Trophoblast cell (in vitro differentiated cells and primary cell): ENCODE measurements at regions not wholly inside any gene's neighbourhood (a gene's known extent, or its start where the extent isn't known, plus 50 kb on each side); places are given as distances from the start of the nearest gene placed in this dataset.

Source experiments
- DNase-seq, 2 donors: peaks; one replicate each; pipeline ENCODE4 v3.0.0-alpha.2; 2016
- H2AFZ ChIP-seq: 2 replicates; pipeline ENCODE4 v1.6.1; 2013; ENCODE audit warnings: low read length, moderate library complexity, mild to moderate bottlenecking; ENCODE audit not compliant: insufficient read depth, poor library complexity
- H2AK5ac ChIP-seq: 2 replicates; pipeline ENCODE4 v1.6.1; 2013; ENCODE audit warnings: mild to moderate bottlenecking, low read length
- H2BK120ac ChIP-seq: 2 replicates; pipeline ENCODE4 v1.6.1; 2013; ENCODE audit warnings: low read length, mild to moderate bottlenecking, moderate library complexity; ENCODE audit not compliant: insufficient read depth, poor library complexity
- H2BK12ac ChIP-seq: 2 replicates; pipeline ENCODE4 v1.6.1; 2013; ENCODE audit warnings: mild to moderate bottlenecking, low read length, moderate library complexity
- H2BK5ac ChIP-seq: 2 replicates; pipeline ENCODE4 v1.6.1; 2013; ENCODE audit warnings: low read length, low read depth, moderate library complexity, mild to moderate bottlenecking; ENCODE audit not compliant: poor library complexity
- H3K14ac ChIP-seq: 2 replicates; pipeline ENCODE4 v1.6.1; 2013; ENCODE audit warnings: mild to moderate bottlenecking, low read length
- H3K18ac ChIP-seq: 2 replicates; pipeline ENCODE4 v1.6.1; 2013; ENCODE audit warnings: mild to moderate bottlenecking, low read length
- H3K23ac ChIP-seq: 2 replicates; pipeline ENCODE4 v1.6.1; 2013; ENCODE audit warnings: low read length
- H3K27ac ChIP-seq: 2 replicates; pipeline ENCODE4 v1.5.1; 2013; ENCODE audit warnings: low read depth, mild to moderate bottlenecking, inconsistent platforms, low read length, moderate library complexity
- H3K27me3 ChIP-seq: 2 replicates; pipeline ENCODE4 v1.6.1; 2013; ENCODE audit warnings: inconsistent platforms, mild to moderate bottlenecking, low read length, moderate library complexity; ENCODE audit not compliant: insufficient read depth
- H3K36me3 ChIP-seq, 2 experiments: 1 replicate in 1 of 2; 2 replicates in 1 of 2; pipeline ENCODE4 v1.6.1; 2013; ENCODE audit warnings: low read length in 2 of 2, mild to moderate bottlenecking in 2 of 2, moderate library complexity in 1 of 2; ENCODE audit not compliant: insufficient read depth in 2 of 2, control insufficient read depth in 1 of 2
- H3K4ac ChIP-seq: 2 replicates; pipeline ENCODE4 v1.6.1; 2013; ENCODE audit warnings: low read depth, mild to moderate bottlenecking, low read length, moderate library complexity
- H3K4me1 ChIP-seq, 2 experiments: 1 replicate in 1 of 2; 2 replicates in 1 of 2; pipeline ENCODE4 v1.6.1; 2013; ENCODE audit warnings: low read length in 2 of 2, mild to moderate bottlenecking in 2 of 2, moderate library complexity in 1 of 2; ENCODE audit not compliant: insufficient read depth in 2 of 2, control insufficient read depth in 1 of 2
- H3K4me2 ChIP-seq: 2 replicates; pipeline ENCODE4 v1.6.1; 2013; ENCODE audit warnings: inconsistent platforms, mild to moderate bottlenecking, low read length, moderate library complexity
- H3K4me3 ChIP-seq: 2 replicates; pipeline ENCODE4 v1.5.1; 2013; ENCODE audit warnings: mild to moderate bottlenecking, low read depth, low read length, inconsistent platforms
- H3K79me1 ChIP-seq: one replicate; pipeline ENCODE4 v1.6.1; 2013; ENCODE audit warnings: low read length
- H3K79me2 ChIP-seq: 2 replicates; pipeline ENCODE4 v1.6.1; 2013; ENCODE audit warnings: low read length, mild to moderate bottlenecking; ENCODE audit not compliant: control insufficient read depth, insufficient read depth, poor library complexity
- H3K9ac ChIP-seq: 2 replicates; pipeline ENCODE4 v1.6.1; 2013; ENCODE audit warnings: mild to moderate bottlenecking, low read length
- H3K9me3 ChIP-seq: 2 replicates; pipeline ENCODE4 v1.6.1; 2013; ENCODE audit warnings: low read depth, mild to moderate bottlenecking, control low read depth, inconsistent platforms, low read length; ENCODE audit not compliant: insufficient read depth
- H4K12ac ChIP-seq: 2 replicates; pipeline ENCODE4 v1.6.1; 2013; ENCODE audit warnings: low read depth, mild to moderate bottlenecking, low read length, moderate library complexity
- H4K8ac ChIP-seq: 2 replicates; pipeline ENCODE4 v1.6.1; 2013; ENCODE audit warnings: low read depth, mild to moderate bottlenecking, low read length, moderate library complexity
- H4K91ac ChIP-seq: one replicate; pipeline ENCODE4 v1.6.1; 2013; ENCODE audit warnings: low read depth, mild to moderate bottlenecking, low read length, moderate library complexity
- WGBS: extraction: QIAGEN DNeasy Blood & Tissue Kit; methylation state at CpG from one replicate; pipeline ENCODE4 v1.1.7; 2013; ENCODE audit warnings: missing lambda C conversion rate; ENCODE audit not compliant: insufficient read length, insufficient coverage; ENCODE audit errors: extremely low coverage; 5-methylcytosine and 5-hydroxymethylcytosine counted together

- Histone ChIP-seq H3K4me2 (no peak overlapping the region), H3K27me3 (no peaks in the 10 kb centered on the region), H3K27ac (no peak overlapping the region), H3K9ac (no peak overlapping the region), H3K36me3 (no peaks in the 10 kb centered on the region), H3K9me3 (no peaks in the 10 kb centered on the region), H4K91ac (no peak overlapping the region), H3K4ac (no peak overlapping the region), H3K23ac (no peak overlapping the region), H3K4me1 (no peaks in the 10 kb centered on the region), H3K4me3 (no peak overlapping the region), H3K18ac (no peak overlapping the region), H2BK120ac (no peak overlapping the region), H2AK5ac (no peak overlapping the region), H2BK5ac (no peak overlapping the region), H3K79me2 (no peaks in the 10 kb centered on the region), H4K12ac (no peak overlapping the region), H2AFZ (no peak overlapping the region), H4K8ac (no peak overlapping the region), H3K79me1 (no peaks in the 10 kb centered on the region), H2BK12ac (no peak overlapping the region), H3K14ac (no peak overlapping the region)
- no CpG with 5 or more reads among the region's 2 CpGs for WGBS
- no peak for DNase-seq
These were observed 566.5 kb upstream of the IRAK1BP1 start for GRCh38 chr6:78300885-78301284.

GRCh38 chr6:78302411-78302810, 564.9 kb upstream of the IRAK1BP1 start:
- WGBS, result no CpG with 5 or more reads among the region's 1 CpG

GRCh38 chr6:78308025-78308424, 559.3 kb upstream of the IRAK1BP1 start:
- H2BK12ac ChIP-seq, result no peak overlapping the region
- no peak overlapping the region for H3K4me2 ChIP-seq
- no peak overlapping the region for H3K9ac ChIP-seq
- H3K4me1 ChIP-seq, result no peaks in the 10 kb centered on the region
- no peak overlapping the region for H2BK5ac ChIP-seq
- no peak overlapping the region for H3K14ac ChIP-seq
- no peak overlapping the region for H3K18ac ChIP-seq
- H3K4me3 ChIP-seq, result no peak overlapping the region
- DNase-seq, result no peak
- H3K9me3 ChIP-seq, result no peaks in the 10 kb centered on the region
- H3K79me2 ChIP-seq, result no peaks in the 10 kb centered on the region
- no peak overlapping the region for H3K4ac ChIP-seq
- no peaks in the 10 kb centered on the region for H3K36me3 ChIP-seq
- H4K12ac ChIP-seq, result no peak overlapping the region
- no peak overlapping the region for H2BK120ac ChIP-seq
- H3K27me3 ChIP-seq, result no peaks in the 10 kb centered on the region
- no peaks in the 10 kb centered on the region for H3K79me1 ChIP-seq
- no peak overlapping the region for H4K91ac ChIP-seq
- no peak overlapping the region for H4K8ac ChIP-seq
- H3K23ac ChIP-seq, result no peak overlapping the region
- H3K27ac ChIP-seq, result no peak overlapping the region
- H2AK5ac ChIP-seq, result no peak overlapping the region
- no peak overlapping the region for H2AFZ ChIP-seq

More at GRCh38 chr6:78302411-78302810, 564.9 kb upstream of the IRAK1BP1 start:
- Histone ChIP-seq H3K79me2 (no peaks in the 10 kb centered on the region), H3K14ac (no peak overlapping the region), H3K4me2 (no peak overlapping the region), H2AK5ac (no peak overlapping the region), H2AFZ (no peak overlapping the region), H3K27ac (no peak overlapping the region), H3K23ac (no peak overlapping the region), H3K18ac (no peak overlapping the region), H4K8ac (no peak overlapping the region), H3K79me1 (no peaks in the 10 kb centered on the region), H2BK120ac (no peak overlapping the region), H3K4me3 (no peak overlapping the region), H3K4me1 (no peaks in the 10 kb centered on the region), H3K4ac (no peak overlapping the region), H4K12ac (no peak overlapping the region), H2BK12ac (no peak overlapping the region), H3K27me3 (no peaks in the 10 kb centered on the region), H3K9ac (no peak overlapping the region), H4K91ac (no peak overlapping the region), H3K36me3 (no peaks in the 10 kb centered on the region), H3K9me3 (no peaks in the 10 kb centered on the region), H2BK5ac (no peak overlapping the region)
- no peak for DNase-seq

GRCh38 chr6:78322068-78322845, 545.1 kb upstream of the IRAK1BP1 start:
- no peaks in the 10 kb centered on the region for H3K9me3 ChIP-seq
- no peak overlapping the region for H3K18ac ChIP-seq
- no peak overlapping the region for H4K8ac ChIP-seq
- DNase-seq, result no peak
- no peak overlapping the region for H2AFZ ChIP-seq
- H3K4ac ChIP-seq, result no peak overlapping the region
- no peaks in the 10 kb centered on the region for H3K36me3 ChIP-seq
- no peak overlapping the region for H3K27ac ChIP-seq
- no peak overlapping the region for H3K23ac ChIP-seq
- H3K79me2 ChIP-seq, result no peaks in the 10 kb centered on the region
- no peak overlapping the region for H3K14ac ChIP-seq
- H3K9ac ChIP-seq, result no peak overlapping the region
- no peaks in the 10 kb centered on the region for H3K4me1 ChIP-seq
- no peak overlapping the region for H4K91ac ChIP-seq
- H2BK12ac ChIP-seq, result no peak overlapping the region
- WGBS, result no CpG with 5 or more reads among the region's 5 CpGs
- no peak overlapping the region for H2BK120ac ChIP-seq
- H3K4me3 ChIP-seq, result no peak overlapping the region
- no peaks in the 10 kb centered on the region for H3K79me1 ChIP-seq
- H4K12ac ChIP-seq, result no peak overlapping the region
- H3K27me3 ChIP-seq, result no peaks in the 10 kb centered on the region
- no peak overlapping the region for H2AK5ac ChIP-seq
- no peak overlapping the region for H3K4me2 ChIP-seq
- no peak overlapping the region for H2BK5ac ChIP-seq
